Breast epithelium (tissue), 3 donors: ENCODE measurements at regions not wholly inside any gene's neighbourhood (a gene's known extent, or its start where the extent isn't known, plus 50 kb on each side); places are given as distances from the start of the nearest gene placed in this dataset.

Source experiments
- CTCF ChIP-seq, 3 donors: fragments of 450-650 bp; IDR thresholded peaks; one replicate each; pipeline ENCODE4 v1.5.1; 2016 to 2017; ENCODE audit warnings: antibody characterized with exemption in 3 of 3, mild to moderate bottlenecking in 3 of 3, moderate library complexity in 3 of 3
- POLR2A ChIP-seq: fragments of 450-650 bp; IDR thresholded peaks from one replicate; pipeline ENCODE4 v1.6.1; 2016; ENCODE audit warnings: antibody characterized with exemption, mild to moderate bottlenecking, moderate library complexity
- POLR2AphosphoS5 ChIP-seq, 3 donors: sonication (generic); formaldehyde crosslinking; IDR thresholded peaks; one replicate each; pipeline ENCODE4 v1.6.1; 2017; ENCODE audit warnings: antibody characterized with exemption in 3 of 3

DNA sequence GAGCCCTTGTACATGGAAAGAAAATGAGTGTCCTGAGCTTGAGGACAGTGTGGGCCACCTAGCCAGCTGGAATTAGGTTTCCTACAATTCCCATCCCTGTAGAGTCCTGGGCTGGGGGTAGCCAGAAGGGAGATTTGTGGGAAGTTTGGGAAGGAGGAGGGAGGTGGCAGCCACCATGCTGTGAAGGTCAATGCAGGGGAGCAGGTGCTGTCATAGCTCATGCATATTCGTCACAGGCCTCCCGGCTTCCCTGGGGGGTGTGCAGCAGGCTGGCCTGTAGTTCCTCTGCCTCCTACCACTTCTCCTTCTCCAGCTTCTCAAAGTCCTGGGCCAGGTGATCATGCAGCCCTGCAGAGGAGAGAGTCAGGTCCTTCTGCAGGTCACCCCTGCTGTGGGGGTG, 121.3 kb downstream of the TBX3 start:
- no peak for TF ChIP-seq POLR2A
- TF ChIP-seq CTCF (IDR thresholded peaks at IDR 0.05) = no peak
- no peak for TF ChIP-seq POLR2AphosphoS5 (IDR thresholded peaks at IDR 0.05)
